ENCODE measurements at regions not wholly inside any gene's neighbourhood (a gene's known extent, or its start where the extent isn't known, plus 50 kb on each side); places are given as distances from the start of the nearest gene placed in this dataset.

- Histone ChIP-seq H2AFZ (ENCODE audit: low read length) (no peak overlapping the region), H3K9me3 (ENCODE audit: low read length) (no peaks in the 10 kb centered on the region), H3K27me3 (ENCODE audit: control insufficient read depth in 1 of 2, insufficient read depth in 2 of 2, low read length in 2 of 2) (peaks cover 0 to 10% of the 10 kb centered on the region in 2 experiments; a peak in 4 of 5 replicates), H3K27ac (ENCODE audit: extremely low read length, insufficient read depth, low read length) (no peak overlapping the region), H4K20me1 (ENCODE audit: insufficient read depth, low read length) (no peaks in the 10 kb centered on the region), H3K4me2 (ENCODE audit: low read depth, low read length) (no peak overlapping the region), H3K4me1 (ENCODE audit: insufficient read depth, low read length) (no peaks in the 10 kb centered on the region), H3K36me3 (replicated peaks in 1 of 2; ENCODE audit: control insufficient read depth in 1 of 2, insufficient read depth in 2 of 2, low read length in 2 of 2) (no peaks in the 10 kb centered on the region), H3K79me2 (ENCODE audit: insufficient read depth, low read length) (no peaks in the 10 kb centered on the region), H3K9ac (ENCODE audit: insufficient read depth, low read depth, low read length) (no peak overlapping the region), H3K4me3 (replicated peaks in 1 of 3; ENCODE audit: insufficient read depth in 1 of 3, low read depth in 2 of 3, low read length in 3 of 3) (no peak overlapping the region)
- intact Hi-C loops (cut with micrococcal nuclease; ENCODE audit: unreplicated experiment) (no loop called here), in situ Hi-C loops (cut with HindIII; ENCODE audit: extremely low pct_ligation_motif_present, low pct_unique_long_range_greater_than_20kb) (no loop called here)
- CTCF ChIA-PET (ENCODE audit: low intra/inter-chr PET ratio, low total read pairs): no interaction called here
- POLR2A ChIA-PET: no interaction called here
- TF ChIP-seq CBX1 (IDR thresholded peaks at IDR 0.05; ENCODE audit: low read depth) (no peak), MTF2 (CRISPR knock-in tag; IDR thresholded peaks at IDR 0.05; ENCODE audit: borderline replicate concordance) (no peak), SRSF1 (optimal IDR thresholded peaks at IDR 0.05; ENCODE audit: low read depth, low read length) (no peak), ARHGAP35 (CRISPR knock-in tag; IDR thresholded peaks at IDR 0.05; ENCODE audit: borderline replicate concordance) (no peak)
- 4% methylated on average over 3 of the region's 3 CpGs for WGBS (ENCODE audit: low lambda C conversion rate)
- no peak for FAIRE-seq
- no peak for DNase-seq (ENCODE audit: low spot score)
- ATAC-seq: no peak
- BruUV-seq (replicated peaks): no TSS peak
Measured at GRCh38 chr11:113595810-113596594, 110.1 kb downstream of the TMPRSS5 start.

GRCh38 chr11:113593698-113594308 lies 112.3 kb downstream of the TMPRSS5 start:
- in situ Hi-C loops (cut with HindIII; ENCODE audit: extremely low pct_ligation_motif_present, low pct_unique_long_range_greater_than_20kb): no loop called here
- Histone ChIP-seq H3K36me3 (replicated peaks in 1 of 2; ENCODE audit: control insufficient read depth in 1 of 2, insufficient read depth in 2 of 2, low read length in 2 of 2) (no peaks in the 10 kb centered on the region), H3K4me3 (replicated peaks in 1 of 3; ENCODE audit: insufficient read depth in 1 of 3, low read depth in 2 of 3, low read length in 3 of 3) (no peak overlapping the region), H4K20me1 (ENCODE audit: insufficient read depth, low read length) (no peaks in the 10 kb centered on the region), H3K4me2 (ENCODE audit: low read depth, low read length) (no peak overlapping the region), H2AFZ (ENCODE audit: low read length) (no peak overlapping the region), H3K27ac (ENCODE audit: extremely low read length, insufficient read depth, low read length) (no peak overlapping the region), H3K27me3 (ENCODE audit: control insufficient read depth in 1 of 2, insufficient read depth in 2 of 2, low read length in 2 of 2) (peaks cover 0 to 12% of the 10 kb centered on the region in 2 experiments), H3K4me1 (ENCODE audit: insufficient read depth, low read length) (no peaks in the 10 kb centered on the region), H3K9me3 (ENCODE audit: low read length) (no peaks in the 10 kb centered on the region), H3K9ac (ENCODE audit: insufficient read depth, low read depth, low read length) (no peak overlapping the region), H3K79me2 (ENCODE audit: insufficient read depth, low read length) (no peaks in the 10 kb centered on the region)
- POLR2A ChIA-PET: no interaction called here
- DNase-seq (ENCODE audit: low spot score) (no peak), ATAC-seq (no peak), FAIRE-seq (no peak)
- CTCF ChIA-PET (ENCODE audit: low intra/inter-chr PET ratio, low total read pairs): no interaction called here
- no TSS peak for BruUV-seq (replicated peaks)
- intact Hi-C loops (cut with micrococcal nuclease; ENCODE audit: unreplicated experiment): no loop called here
- WGBS (ENCODE audit: low lambda C conversion rate): 37% methylated on average over 6 of the region's 6 CpGs
- TF ChIP-seq ZNF672 (CRISPR knock-in tag; IDR thresholded peaks at IDR 0.05): no peak
- no peak for TF ChIP-seq MBNL3 (CRISPR knock-in tag; conservative IDR thresholded peaks at IDR 0.05)
- TF ChIP-seq SP140L (CRISPR knock-in tag; IDR thresholded peaks at IDR 0.05; ENCODE audit: borderline replicate concordance): no peak
- no peak for TF ChIP-seq HOMEZ (CRISPR knock-in tag; IDR thresholded peaks at IDR 0.05; ENCODE audit: low read depth)

All from HepG2 (cell line).